ENCODE measurements at regions not wholly inside any gene's neighbourhood (a gene's known extent, or its start where the extent isn't known, plus 50 kb on each side); places are given as distances from the start of the nearest gene placed in this dataset.

- H3K4me1 ChIP-seq (ENCODE audit: control insufficient read depth, insufficient read depth, low read length): peaks cover 7% of the 10 kb centered on the region
- no peak overlapping the region for H3K4me3 ChIP-seq (ENCODE audit: low read length)
- no peak for DNase-seq
- no peaks in the 10 kb centered on the region for H3K36me3 ChIP-seq (ENCODE audit: control insufficient read depth, insufficient read depth, low read length)
- H3K27me3 ChIP-seq (ENCODE audit: control insufficient read depth, insufficient read depth, low read length): no peaks in the 10 kb centered on the region
- no peak overlapping the region for H3K27ac ChIP-seq (ENCODE audit: low read length)
- 78% methylated on average over 7 of the region's 13 CpGs for WGBS (ENCODE audit: insufficient coverage)
- no peaks in the 10 kb centered on the region for H3K9me3 ChIP-seq (replicated peaks; ENCODE audit: control insufficient read depth, low read depth, low read length)
Observed at GRCh38 chr7:130896051-130896881, 162.3 kb upstream of the KLF14 start.

GRCh38 chr7:130896898-130897514 lies 163.0 kb upstream of the KLF14 start:
- Histone ChIP-seq H3K27ac (ENCODE audit: low read length) (no peak overlapping the region), H3K27me3 (ENCODE audit: control insufficient read depth, insufficient read depth, low read length) (no peaks in the 10 kb centered on the region), H3K4me1 (ENCODE audit: control insufficient read depth, insufficient read depth, low read length) (peaks cover 5% of the 10 kb centered on the region), H3K4me3 (ENCODE audit: low read length) (no peak overlapping the region), H3K36me3 (ENCODE audit: control insufficient read depth, insufficient read depth, low read length) (no peaks in the 10 kb centered on the region), H3K9me3 (replicated peaks; ENCODE audit: control insufficient read depth, low read depth, low read length) (no peaks in the 10 kb centered on the region)
- peak; percentile 81 for DNase-seq
- WGBS (ENCODE audit: insufficient coverage): 48% methylated on average over 19 of the region's 22 CpGs

GRCh38 chr7:130897515-130898419 lies 163.8 kb upstream of the KLF14 start:
- H3K4me3 ChIP-seq (ENCODE audit: low read length): no peak overlapping the region
- WGBS (ENCODE audit: insufficient coverage): 81% methylated on average over 19 of the region's 24 CpGs
- no peaks in the 10 kb centered on the region for H3K27me3 ChIP-seq (ENCODE audit: control insufficient read depth, insufficient read depth, low read length)
- H3K27ac ChIP-seq (ENCODE audit: low read length): no peak overlapping the region
- no peak for DNase-seq
- H3K36me3 ChIP-seq (ENCODE audit: control insufficient read depth, insufficient read depth, low read length): no peaks in the 10 kb centered on the region
- H3K4me1 ChIP-seq (ENCODE audit: control insufficient read depth, insufficient read depth, low read length): peaks cover 5% of the 10 kb centered on the region
- no peaks in the 10 kb centered on the region for H3K9me3 ChIP-seq (replicated peaks; ENCODE audit: control insufficient read depth, low read depth, low read length)

GRCh38 chr7:130899071-130899560 lies 165.1 kb upstream of the KLF14 start:
- Histone ChIP-seq H3K4me3 (ENCODE audit: low read length) (no peak overlapping the region), H3K27ac (ENCODE audit: low read length) (no peak overlapping the region), H3K4me1 (ENCODE audit: control insufficient read depth, insufficient read depth, low read length) (peaks cover 5% of the 10 kb centered on the region), H3K9me3 (replicated peaks; ENCODE audit: control insufficient read depth, low read depth, low read length) (no peaks in the 10 kb centered on the region), H3K36me3 (ENCODE audit: control insufficient read depth, insufficient read depth, low read length) (no peaks in the 10 kb centered on the region), H3K27me3 (ENCODE audit: control insufficient read depth, insufficient read depth, low read length) (no peaks in the 10 kb centered on the region)
- no peak for DNase-seq
- 78% methylated on average over 4 of the region's 11 CpGs for WGBS (ENCODE audit: insufficient coverage)

GRCh38 chr7:130899638-130900401 lies 165.8 kb upstream of the KLF14 start:
- Histone ChIP-seq H3K27ac (ENCODE audit: low read length) (no peak overlapping the region), H3K36me3 (ENCODE audit: control insufficient read depth, insufficient read depth, low read length) (no peaks in the 10 kb centered on the region), H3K4me3 (ENCODE audit: low read length) (no peak overlapping the region), H3K4me1 (ENCODE audit: control insufficient read depth, insufficient read depth, low read length) (peaks cover 5% of the 10 kb centered on the region), H3K9me3 (replicated peaks; ENCODE audit: control insufficient read depth, low read depth, low read length) (no peaks in the 10 kb centered on the region), H3K27me3 (ENCODE audit: control insufficient read depth, insufficient read depth, low read length) (no peaks in the 10 kb centered on the region)
- no peak for DNase-seq
- WGBS (ENCODE audit: insufficient coverage): 83% methylated on average over 13 of the region's 15 CpGs

- Histone ChIP-seq H3K36me3 (ENCODE audit: control insufficient read depth, insufficient read depth, low read length) (no peaks in the 10 kb centered on the region), H3K4me3 (ENCODE audit: low read length) (no peak overlapping the region), H3K27ac (ENCODE audit: low read length) (no peak overlapping the region), H3K9me3 (replicated peaks; ENCODE audit: control insufficient read depth, low read depth, low read length) (no peaks in the 10 kb centered on the region), H3K27me3 (ENCODE audit: control insufficient read depth, insufficient read depth, low read length) (no peaks in the 10 kb centered on the region), H3K4me1 (ENCODE audit: control insufficient read depth, insufficient read depth, low read length) (peaks cover 5% of the 10 kb centered on the region)
- 87% methylated on average over 2 of the region's 5 CpGs for WGBS (ENCODE audit: insufficient coverage)
- DNase-seq: no peak
Observed at GRCh38 chr7:130900471-130901076, 166.6 kb upstream of the KLF14 start.

GRCh38 chr7:130901209-130901783 lies 167.3 kb upstream of the KLF14 start:
- H3K4me1 ChIP-seq (ENCODE audit: control insufficient read depth, insufficient read depth, low read length): peaks cover 5% of the 10 kb centered on the region
- WGBS (ENCODE audit: insufficient coverage): 32% methylated on average over 15 of the region's 17 CpGs
- no peak overlapping the region for H3K4me3 ChIP-seq (ENCODE audit: low read length)

GRCh38 chr7:130902755-130903357 lies 168.8 kb upstream of the KLF14 start:
- H3K36me3 ChIP-seq (ENCODE audit: control insufficient read depth, insufficient read depth, low read length): no peaks in the 10 kb centered on the region

More at GRCh38 chr7:130901209-130901783, 167.3 kb upstream of the KLF14 start:
- Histone ChIP-seq H3K9me3 (replicated peaks; ENCODE audit: control insufficient read depth, low read depth, low read length) (no peaks in the 10 kb centered on the region), H3K27me3 (ENCODE audit: control insufficient read depth, insufficient read depth, low read length) (no peaks in the 10 kb centered on the region), H3K36me3 (ENCODE audit: control insufficient read depth, insufficient read depth, low read length) (no peaks in the 10 kb centered on the region), H3K27ac (ENCODE audit: low read length) (no peak overlapping the region)
- DNase-seq: peak; percentile 78

More at GRCh38 chr7:130902755-130903357, 168.8 kb upstream of the KLF14 start:
- Histone ChIP-seq H3K4me3 (ENCODE audit: low read length) (no peak overlapping the region), H3K27me3 (ENCODE audit: control insufficient read depth, insufficient read depth, low read length) (no peaks in the 10 kb centered on the region), H3K9me3 (replicated peaks; ENCODE audit: control insufficient read depth, low read depth, low read length) (no peaks in the 10 kb centered on the region), H3K4me1 (ENCODE audit: control insufficient read depth, insufficient read depth, low read length) (no peaks in the 10 kb centered on the region), H3K27ac (ENCODE audit: low read length) (no peak overlapping the region)
- WGBS (ENCODE audit: insufficient coverage): no CpG with 5 or more reads among the region's 3 CpGs
- no peak for DNase-seq
